ENCODE measurements at regions not wholly inside any gene's neighbourhood (a gene's known extent, or its start where the extent isn't known, plus 50 kb on each side); places are given as distances from the start of the nearest gene placed in this dataset.
A peak's percentile ranks its signal among the peaks of the same experiment; 100 is the strongest.
"Not testable (repeated sequence)": the region's sequence is repeated elsewhere in the genome, so short reads cannot be mapped to it uniquely, and the experiment has no call there.

GRCh38 chr20:47927944-47928343, 142.7 kb upstream of the SULF2 start:
- peak; percentile 26 for DNase-seq (ENCODE audit: low spot score)

- DNase-seq (ENCODE audit: low spot score), result no peak
Observed at GRCh38 chr20:47927385-47927851, 142.1 kb upstream of the SULF2 start.

- peak; percentile 41 for DNase-seq (ENCODE audit: low spot score)
Observed at GRCh38 chr20:47926731-47927130, 141.4 kb upstream of the SULF2 start.

- DNase-seq (ENCODE audit: low spot score), result no peak
Observed at GRCh38 chr20:47925593-47925992, 140.3 kb upstream of the SULF2 start.

- no peak for DNase-seq (ENCODE audit: low spot score)
Observed at GRCh38 chr20:47922269-47922668, 137.0 kb upstream of the SULF2 start.

- not testable (repeated sequence) for DNase-seq (ENCODE audit: low spot score)
Observed at GRCh38 chr20:47921829-47922228, 136.5 kb upstream of the SULF2 start.

GRCh38 chr20:47921408-47921807, 136.1 kb upstream of the SULF2 start:
- no peak for DNase-seq (ENCODE audit: low spot score)

- DNase-seq (ENCODE audit: low spot score), result no peak
Observed at GRCh38 chr20:47917549-47918070, 132.3 kb upstream of the SULF2 start.

- DNase-seq (ENCODE audit: low spot score), result no peak
Observed at GRCh38 chr20:47915495-47915894, 130.2 kb upstream of the SULF2 start.

- no peak for DNase-seq (ENCODE audit: low spot score)
Observed at GRCh38 chr20:47914792-47915191, 129.5 kb upstream of the SULF2 start.

- not testable (repeated sequence) for DNase-seq (ENCODE audit: low spot score)
Observed at GRCh38 chr20:47912786-47913501, 127.7 kb upstream of the SULF2 start.

- DNase-seq (ENCODE audit: low spot score), result not testable (repeated sequence)
Observed at GRCh38 chr20:47912165-47912564, 126.9 kb upstream of the SULF2 start.

- DNase-seq (ENCODE audit: low spot score), result not testable (repeated sequence)
Observed at GRCh38 chr20:47909696-47910369, 124.6 kb upstream of the SULF2 start.

- not testable (repeated sequence) for DNase-seq (ENCODE audit: low spot score)
Observed at GRCh38 chr20:47908361-47909035, 123.2 kb upstream of the SULF2 start.

- DNase-seq (ENCODE audit: low spot score), result not testable (repeated sequence)
Observed at GRCh38 chr20:47907951-47908350, 122.7 kb upstream of the SULF2 start.

- no peak for DNase-seq (ENCODE audit: low spot score)
Observed at GRCh38 chr20:47907031-47907675, 121.9 kb upstream of the SULF2 start.

- no peak for DNase-seq (ENCODE audit: low spot score)
Observed at GRCh38 chr20:47906348-47906660, 121.0 kb upstream of the SULF2 start.

- DNase-seq (ENCODE audit: low spot score), result no peak
Observed at GRCh38 chr20:47905628-47906347, 120.5 kb upstream of the SULF2 start.

- DNase-seq (ENCODE audit: low spot score), result not testable (repeated sequence)
Observed at GRCh38 chr20:47903009-47903408, 117.7 kb upstream of the SULF2 start.

- DNase-seq (ENCODE audit: low spot score), result not testable (repeated sequence)
Observed at GRCh38 chr20:47899313-47899712, 114.0 kb upstream of the SULF2 start.

- DNase-seq (ENCODE audit: low spot score), result no peak
Observed at GRCh38 chr20:47897461-47897860, 112.2 kb upstream of the SULF2 start.

GRCh38 chr20:47892681-47893080, 107.4 kb upstream of the SULF2 start:
- not testable (repeated sequence) for DNase-seq (ENCODE audit: low spot score)

Measured in NAMALWA (cell line).